HEK293 (cell line): ENCODE measurements at regions not wholly inside any gene's neighbourhood (a gene's known extent, or its start where the extent isn't known, plus 50 kb on each side); places are given as distances from the start of the nearest gene placed in this dataset.

Source experiments
- CTCF ChIA-PET: fragments of 350-600 bp; formaldehyde crosslinking; extraction: SDS; loops from one replicate; lab custom pipeline; 2021; ENCODE audit warnings: antibody characterized with exemption; lab: Yijun Ruan, JAX
- POLR2A ChIA-PET: fragments of 300-600 bp; formaldehyde crosslinking; extraction: SDS; loops from one replicate; lab custom pipeline; 2020; ENCODE audit warnings: antibody characterized with exemption, inconsistent platforms; lab: Yijun Ruan, JAX
- H3K27ac ChIP-seq: fragments of 200-500 bp; sonication (Bioruptor generic); 2 replicates; pipeline ENCODE4 v1.5.1; 2014; ENCODE audit warnings: low read depth, low read length, control low read depth, inconsistent platforms; ENCODE audit errors: extremely low read depth
- H3K36me3 ChIP-seq, 2 experiments: fragments of 200-500 bp in 1 of 2; sonication (Bioruptor generic) in 1 of 2; 1 replicate in 1 of 2; 2 replicates in 1 of 2; pipeline ENCODE4 v1.5.1; 2014 to 2017; ENCODE audit warnings: inconsistent platforms in 2 of 2, low read length in 2 of 2; ENCODE audit not compliant: control insufficient read depth in 2 of 2, insufficient read depth in 1 of 2
- H3K4me1 ChIP-seq: fragments of 200-500 bp; sonication (Bioruptor generic); 2 replicates; pipeline ENCODE4 v1.5.1; 2014; ENCODE audit warnings: mild to moderate bottlenecking, low read length, inconsistent platforms; ENCODE audit not compliant: control insufficient read depth, insufficient read depth
- H3K4me3 ChIP-seq: 2 replicates; pipeline ENCODE4 v1.5.1; 2011; ENCODE audit warnings: low read depth, mild to moderate bottlenecking, control low read depth, low read length, moderate library complexity
- H3K9me3 ChIP-seq: fragments of 200-500 bp; sonication (Bioruptor generic); 2 replicates; pipeline ENCODE4 v1.5.1; 2014; ENCODE audit warnings: low read depth, low read length, inconsistent platforms; ENCODE audit not compliant: control insufficient read depth, insufficient read depth
- GFI1B ChIP-seq: fragments of 450-650 bp; formaldehyde crosslinking; IDR thresholded peaks from 2 replicates; pipeline ENCODE4 v1.5.1; 2016; ENCODE audit warnings: missing biosample characterization, missing genetic modification characterization
- GLIS2 ChIP-seq: fragments of 450-650 bp; formaldehyde crosslinking; IDR thresholded peaks from 2 replicates; pipeline ENCODE4 v1.5.1; 2016; ENCODE audit warnings: missing biosample characterization, missing genetic modification characterization
- KLF8 ChIP-seq: fragments of 450-650 bp; formaldehyde crosslinking; IDR thresholded peaks from 2 replicates; pipeline ENCODE4 v1.5.1; 2016; ENCODE audit warnings: missing biosample characterization, missing genetic modification characterization
- MZF1 ChIP-seq: fragments of 450-650 bp; formaldehyde crosslinking; IDR thresholded peaks from 2 replicates; pipeline ENCODE4 v1.5.1; 2017; ENCODE audit warnings: missing biosample characterization, missing genetic modification characterization, borderline replicate concordance
- PRDM10 ChIP-seq: fragments of 450-650 bp; formaldehyde crosslinking; IDR thresholded peaks from 2 replicates; pipeline ENCODE4 v1.5.1; 2016; ENCODE audit warnings: missing biosample characterization, missing genetic modification characterization
- REST ChIP-seq: fragments of 450-650 bp; formaldehyde crosslinking; IDR thresholded peaks from 2 replicates; pipeline ENCODE4 v1.5.1; 2016; ENCODE audit warnings: missing biosample characterization, missing genetic modification characterization
- SETDB1 ChIP-seq: IDR thresholded peaks from one replicate; pipeline ENCODE4 v1.6.1; 2017; ENCODE audit warnings: mild to moderate bottlenecking, low read length, moderate library complexity, mixed read lengths; ENCODE audit not compliant: insufficient read length
- ZBTB44 ChIP-seq: fragments of 450-650 bp; IDR thresholded peaks from 2 replicates; pipeline ENCODE4 v1.5.1; 2018; ENCODE audit warnings: missing biosample characterization, mild to moderate bottlenecking, missing genetic modification characterization
- ZEB2 ChIP-seq: fragments of 450-650 bp; formaldehyde crosslinking; IDR thresholded peaks from 2 replicates; pipeline ENCODE4 v1.5.1; 2016; ENCODE audit warnings: missing biosample characterization, missing genetic modification characterization
- ZNF112 ChIP-seq: fragments of 450-650 bp; formaldehyde crosslinking; IDR thresholded peaks from 2 replicates; pipeline ENCODE4 v1.5.0; 2017; ENCODE audit warnings: missing biosample characterization, missing genetic modification characterization
- ZNF114 ChIP-seq: fragments of 450-650 bp; formaldehyde crosslinking; IDR thresholded peaks from 2 replicates; pipeline ENCODE4 v1.5.0; 2017; ENCODE audit warnings: missing biosample characterization, missing genetic modification characterization
- ZNF157 ChIP-seq: fragments of 450-650 bp; formaldehyde crosslinking; IDR thresholded peaks from 2 replicates; pipeline ENCODE4 v1.5.1; 2016; ENCODE audit warnings: missing biosample characterization, missing genetic modification characterization
- ZNF266 ChIP-seq: fragments of 450-650 bp; formaldehyde crosslinking; IDR thresholded peaks from 2 replicates; pipeline ENCODE4 v1.5.1; 2016; ENCODE audit warnings: missing biosample characterization, missing genetic modification characterization, low read depth
- ZNF311 ChIP-seq: fragments of 450-650 bp; formaldehyde crosslinking; IDR thresholded peaks from 2 replicates; pipeline ENCODE4 v1.5.1; 2017; ENCODE audit warnings: missing biosample characterization, missing genetic modification characterization, borderline replicate concordance
- ZNF341 ChIP-seq: fragments of 450-650 bp; formaldehyde crosslinking; IDR thresholded peaks from 2 replicates; pipeline ENCODE4; 2016; ENCODE audit warnings: low read depth, missing biosample characterization, missing genetic modification characterization
- ZNF37A ChIP-seq: fragments of 450-650 bp; IDR thresholded peaks from 2 replicates; pipeline ENCODE4 v1.5.1; 2018; ENCODE audit warnings: missing biosample characterization, missing genetic modification characterization
- ZNF426 ChIP-seq: fragments of 450-650 bp; formaldehyde crosslinking; IDR thresholded peaks from 2 replicates; pipeline ENCODE4 v1.5.1; 2017; ENCODE audit warnings: missing biosample characterization, missing genetic modification characterization, mild to moderate bottlenecking, inconsistent platforms, moderate library complexity
- ZNF501 ChIP-seq: fragments of 450-650 bp; formaldehyde crosslinking; IDR thresholded peaks from 2 replicates; pipeline ENCODE4 v1.5.1; 2016; ENCODE audit warnings: missing biosample characterization, missing genetic modification characterization
- ZNF530 ChIP-seq: fragments of 450-650 bp; formaldehyde crosslinking; IDR thresholded peaks from 2 replicates; pipeline ENCODE4 v1.5.1; 2016; ENCODE audit warnings: low read depth, missing biosample characterization, missing genetic modification characterization
- ZNF544 ChIP-seq: fragments of 450-650 bp; formaldehyde crosslinking; IDR thresholded peaks from 2 replicates; pipeline ENCODE4 v1.5.0; 2017; ENCODE audit warnings: missing biosample characterization, missing genetic modification characterization
- ZNF560 ChIP-seq: fragments of 450-650 bp; formaldehyde crosslinking; IDR thresholded peaks from 2 replicates; pipeline ENCODE4 v1.5.1; 2017; ENCODE audit warnings: missing biosample characterization, missing genetic modification characterization, borderline replicate concordance
- ZNF623 ChIP-seq: fragments of 450-650 bp; formaldehyde crosslinking; IDR thresholded peaks from 2 replicates; pipeline ENCODE4 v1.5.1; 2016; ENCODE audit warnings: missing biosample characterization, missing genetic modification characterization
- ZNF660 ChIP-seq: fragments of 450-650 bp; IDR thresholded peaks from 2 replicates; pipeline ENCODE4 v1.5.1; 2018; ENCODE audit warnings: missing biosample characterization, mild to moderate bottlenecking, missing genetic modification characterization
- ZNF664 ChIP-seq: fragments of 450-650 bp; formaldehyde crosslinking; IDR thresholded peaks from 2 replicates; pipeline ENCODE4 v1.5.1; 2016; ENCODE audit warnings: missing biosample characterization, missing genetic modification characterization
- ZNF747 ChIP-seq: fragments of 450-650 bp; formaldehyde crosslinking; IDR thresholded peaks from 2 replicates; pipeline ENCODE4 v1.5.1; 2016; ENCODE audit warnings: missing biosample characterization, missing genetic modification characterization
- ZNF777 ChIP-seq: fragments of 450-650 bp; formaldehyde crosslinking; IDR thresholded peaks from 2 replicates; pipeline ENCODE4 v1.5.1; 2017; ENCODE audit warnings: missing biosample characterization, missing genetic modification characterization, borderline replicate concordance
- ZNF792 ChIP-seq: fragments of 450-650 bp; formaldehyde crosslinking; IDR thresholded peaks from 2 replicates; pipeline ENCODE4 v1.5.1; 2016; ENCODE audit warnings: missing biosample characterization, missing genetic modification characterization
- ZSCAN23 ChIP-seq: fragments of 450-650 bp; formaldehyde crosslinking; IDR thresholded peaks from 2 replicates; pipeline ENCODE4 v1.5.1; 2016; ENCODE audit warnings: missing biosample characterization, missing genetic modification characterization
- ZSCAN4 ChIP-seq: fragments of 450-650 bp; formaldehyde crosslinking; IDR thresholded peaks from 2 replicates; pipeline ENCODE4 v1.5.1; 2017; ENCODE audit warnings: missing biosample characterization, missing genetic modification characterization

GRCh38 chr4:54482529-54483200 is 175.1 kb upstream of the KIT start:
- TF ChIP-seq KLF8 (tag by site-specific recombination) (no peak), ZEB2 (no peak), ZNF266 (no peak), ZNF664 (tag by site-specific recombination) (no peak), ZNF501 (tag by site-specific recombination) (no peak), GLIS2 (tag by site-specific recombination) (no peak), ZNF341 (tag by site-specific recombination) (no peak), ZNF560 (tag by site-specific recombination) (no peak), MZF1 (tag by site-specific recombination) (no peak), ZNF112 (no peak), ZNF544 (no peak), ZSCAN23 (tag by site-specific recombination) (no peak), ZNF623 (tag by site-specific recombination) (no peak), ZNF426 (tag by site-specific recombination) (no peak), ZNF530 (tag by site-specific recombination) (no peak), GFI1B (tag by site-specific recombination) (no peak), ZNF792 (no peak)
- Histone ChIP-seq H3K4me3 (no peak overlapping the region), H3K9me3 (no peaks in the 10 kb centered on the region), H3K4me1 (no peaks in the 10 kb centered on the region), H3K36me3 (no peaks in the 10 kb centered on the region), H3K27ac (no peak overlapping the region)
- ChIA-PET CTCF (no interaction called here), POLR2A (no interaction called here)

GRCh38 chr4:54484383-54484782 is 173.4 kb upstream of the KIT start:
- CTCF ChIA-PET = no interaction called here
- Histone ChIP-seq H3K4me3 (no peak overlapping the region), H3K36me3 (no peaks in the 10 kb centered on the region), H3K4me1 (no peaks in the 10 kb centered on the region), H3K27ac (no peak overlapping the region), H3K9me3 (no peaks in the 10 kb centered on the region)
- POLR2A ChIA-PET = no interaction called here
- no peak for TF ChIP-seq ZNF114 (tag by site-specific recombination)
- no peak for TF ChIP-seq ZSCAN4 (tag by site-specific recombination)
- no peak for TF ChIP-seq ZNF747
- TF ChIP-seq ZNF777 (tag by site-specific recombination) = no peak
- no peak for TF ChIP-seq REST (tag by site-specific recombination)
- TF ChIP-seq PRDM10 (tag by site-specific recombination) = no peak
- no peak for TF ChIP-seq ZNF660 (tag by site-specific recombination)
- no peak for TF ChIP-seq ZNF37A (tag by site-specific recombination)
- no peak for TF ChIP-seq ZNF157 (tag by site-specific recombination)
- no peak for TF ChIP-seq ZBTB44 (tag by site-specific recombination)
- no peak for TF ChIP-seq ZNF311 (tag by site-specific recombination)
- TF ChIP-seq SETDB1 = no peak
